Epithelial cell of proximal tubule (primary cell): ENCODE measurements at regions not wholly inside any gene's neighbourhood (a gene's known extent, or its start where the extent isn't known, plus 50 kb on each side); places are given as distances from the start of the nearest gene placed in this dataset.

Experiments
- DNase-seq: peaks from one replicate; pipeline ENCODE4 v3.0.0-alpha.2; 2011; ENCODE audit warnings: low read depth
- H3K4me3 ChIP-seq: 2 replicates; pipeline ENCODE4 v1.5.1; 2011; ENCODE audit warnings: low read depth, mild to moderate bottlenecking, low read length
- CTCF ChIP-seq: conservative IDR thresholded peaks from 2 replicates; pipeline ENCODE4 v1.5.1; 2012; ENCODE audit warnings: low read depth, mild to moderate bottlenecking, low read length

- no peak for TF ChIP-seq CTCF
- DNase-seq = no peak
- no peak overlapping the region for H3K4me3 ChIP-seq
Measured at GRCh38 chr1:221149555-221150075, 270.4 kb downstream of the HLX start.

GRCh38 chr1:221150996-221151395 lies 271.8 kb downstream of the HLX start:
- no peak overlapping the region for H3K4me3 ChIP-seq
- TF ChIP-seq CTCF = no peak
- no peak for DNase-seq

- no peak for DNase-seq
- TF ChIP-seq CTCF = no peak
- no peak overlapping the region for H3K4me3 ChIP-seq
Measured at GRCh38 chr1:221154932-221155331, 275.7 kb downstream of the HLX start.

- no peak overlapping the region for H3K4me3 ChIP-seq
- no peak for TF ChIP-seq CTCF
- no peak for DNase-seq
Measured at GRCh38 chr1:221157026-221157761, 278.0 kb downstream of the HLX start.

- TF ChIP-seq CTCF = no peak
- DNase-seq = no peak
- no peak overlapping the region for H3K4me3 ChIP-seq
Measured at GRCh38 chr1:221159608-221160007, 280.4 kb downstream of the HLX start.

- TF ChIP-seq CTCF = no peak
- DNase-seq = no peak
- no peak overlapping the region for H3K4me3 ChIP-seq
Measured at GRCh38 chr1:221161571-221162041, 282.4 kb downstream of the HLX start.

GRCh38 chr1:221162352-221162751 lies 283.1 kb downstream of the HLX start:
- no peak for DNase-seq
- no peak for TF ChIP-seq CTCF
- H3K4me3 ChIP-seq = no peak overlapping the region
